ENCODE measurements at regions not wholly inside any gene's neighbourhood (a gene's known extent, or its start where the extent isn't known, plus 50 kb on each side); places are given as distances from the start of the nearest gene placed in this dataset.

DNA sequence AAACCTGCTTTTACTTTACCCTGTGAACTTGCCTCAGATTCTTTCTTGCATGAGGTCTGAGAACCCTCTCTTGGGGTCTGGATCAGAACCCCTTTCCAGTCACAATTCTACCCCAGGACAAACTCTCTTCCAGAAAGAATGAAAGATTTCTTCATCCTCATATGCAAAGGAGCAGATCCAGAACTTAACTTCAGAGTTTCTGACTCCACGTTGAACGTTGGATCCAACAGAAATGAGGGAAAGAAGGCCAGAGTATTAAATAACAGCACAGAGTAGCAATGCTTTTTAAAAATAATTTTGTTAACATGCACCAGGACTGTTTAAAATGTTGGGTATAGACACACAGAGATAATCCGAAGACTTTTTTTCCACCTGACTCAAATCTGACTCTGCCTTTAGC is 632.9 kb upstream of the AUTS2 start:
- no peaks in the 10 kb centered on the region for H3K27me3 ChIP-seq
- WGBS, 2 donors: 73 to 76% methylated on average over 3 of the region's 3 CpGs
- H3K4me3 ChIP-seq: no peak overlapping the region
- no peaks in the 10 kb centered on the region for H3K4me1 ChIP-seq
- intact Hi-C loops (cut with DNase I): no loop called here
- H3K27ac ChIP-seq: no peak overlapping the region
- no peaks in the 10 kb centered on the region for H3K9me3 ChIP-seq
- no peaks in the 10 kb centered on the region for H3K36me3 ChIP-seq
- TF ChIP-seq, protein P1, sequence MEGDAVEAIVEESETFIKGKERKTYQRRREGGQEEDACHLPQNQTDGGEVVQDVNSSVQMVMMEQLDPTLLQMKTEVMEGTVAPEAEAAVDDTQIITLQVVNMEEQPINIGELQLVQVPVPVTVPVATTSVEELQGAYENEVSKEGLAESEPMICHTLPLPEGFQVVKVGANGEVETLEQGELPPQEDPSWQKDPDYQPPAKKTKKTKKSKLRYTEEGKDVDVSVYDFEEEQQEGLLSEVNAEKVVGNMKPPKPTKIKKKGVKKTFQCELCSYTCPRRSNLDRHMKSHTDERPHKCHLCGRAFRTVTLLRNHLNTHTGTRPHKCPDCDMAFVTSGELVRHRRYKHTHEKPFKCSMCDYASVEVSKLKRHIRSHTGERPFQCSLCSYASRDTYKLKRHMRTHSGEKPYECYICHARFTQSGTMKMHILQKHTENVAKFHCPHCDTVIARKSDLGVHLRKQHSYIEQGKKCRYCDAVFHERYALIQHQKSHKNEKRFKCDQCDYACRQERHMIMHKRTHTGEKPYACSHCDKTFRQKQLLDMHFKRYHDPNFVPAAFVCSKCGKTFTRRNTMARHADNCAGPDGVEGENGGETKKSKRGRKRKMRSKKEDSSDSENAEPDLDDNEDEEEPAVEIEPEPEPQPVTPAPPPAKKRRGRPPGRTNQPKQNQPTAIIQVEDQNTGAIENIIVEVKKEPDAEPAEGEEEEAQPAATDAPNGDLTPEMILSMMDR (IDR thresholded peaks at IDR 0.05): no peak
- TF ChIP-seq POLR2A (IDR thresholded peaks at IDR 0.05): no peak
- no peak for DNase-seq

GRCh38 chr7:68967598-68967997 is 630.7 kb upstream of the AUTS2 start:
- Histone ChIP-seq H3K36me3 (no peaks in the 10 kb centered on the region), H3K4me3 (no peak overlapping the region), H3K9me3 (no peaks in the 10 kb centered on the region), H3K27ac (no peak overlapping the region), H3K4me1 (no peaks in the 10 kb centered on the region), H3K27me3 (no peaks in the 10 kb centered on the region)
- DNase-seq: no peak
- intact Hi-C loops (cut with DNase I): no loop called here
- no peak for TF ChIP-seq POLR2A (IDR thresholded peaks at IDR 0.05)
- TF ChIP-seq, protein P1 (IDR thresholded peaks at IDR 0.05): no peak

GRCh38 chr7:68969571-68969970 is 628.7 kb upstream of the AUTS2 start:
- no peaks in the 10 kb centered on the region for H3K27me3 ChIP-seq
- no peaks in the 10 kb centered on the region for H3K36me3 ChIP-seq
- 52 to 86% methylated on average over 3 of the region's 3 CpGs for WGBS, 2 donors
- H3K4me1 ChIP-seq: no peaks in the 10 kb centered on the region
- DNase-seq: no peak
- intact Hi-C loops (cut with DNase I): no loop called here
- H3K27ac ChIP-seq: no peak overlapping the region
- H3K4me3 ChIP-seq: no peak overlapping the region
- TF ChIP-seq, protein P1 (IDR thresholded peaks at IDR 0.05): no peak
- TF ChIP-seq POLR2A (IDR thresholded peaks at IDR 0.05): no peak
- no peaks in the 10 kb centered on the region for H3K9me3 ChIP-seq

GRCh38 chr7:68971634-68972340 is 626.5 kb upstream of the AUTS2 start:
- no peak overlapping the region for H3K27ac ChIP-seq
- no peak overlapping the region for H3K4me3 ChIP-seq
- no peaks in the 10 kb centered on the region for H3K36me3 ChIP-seq
- TF ChIP-seq, protein P1 (IDR thresholded peaks at IDR 0.05): no peak
- no peak for TF ChIP-seq POLR2A (IDR thresholded peaks at IDR 0.05)
- H3K27me3 ChIP-seq: no peaks in the 10 kb centered on the region
- H3K4me1 ChIP-seq: no peaks in the 10 kb centered on the region
- no peaks in the 10 kb centered on the region for H3K9me3 ChIP-seq
- no peak for DNase-seq
- 56 to 68% methylated on average over 6 of the region's 6 CpGs for WGBS, 2 donors
- intact Hi-C loops (cut with DNase I): no loop called here

DNA sequence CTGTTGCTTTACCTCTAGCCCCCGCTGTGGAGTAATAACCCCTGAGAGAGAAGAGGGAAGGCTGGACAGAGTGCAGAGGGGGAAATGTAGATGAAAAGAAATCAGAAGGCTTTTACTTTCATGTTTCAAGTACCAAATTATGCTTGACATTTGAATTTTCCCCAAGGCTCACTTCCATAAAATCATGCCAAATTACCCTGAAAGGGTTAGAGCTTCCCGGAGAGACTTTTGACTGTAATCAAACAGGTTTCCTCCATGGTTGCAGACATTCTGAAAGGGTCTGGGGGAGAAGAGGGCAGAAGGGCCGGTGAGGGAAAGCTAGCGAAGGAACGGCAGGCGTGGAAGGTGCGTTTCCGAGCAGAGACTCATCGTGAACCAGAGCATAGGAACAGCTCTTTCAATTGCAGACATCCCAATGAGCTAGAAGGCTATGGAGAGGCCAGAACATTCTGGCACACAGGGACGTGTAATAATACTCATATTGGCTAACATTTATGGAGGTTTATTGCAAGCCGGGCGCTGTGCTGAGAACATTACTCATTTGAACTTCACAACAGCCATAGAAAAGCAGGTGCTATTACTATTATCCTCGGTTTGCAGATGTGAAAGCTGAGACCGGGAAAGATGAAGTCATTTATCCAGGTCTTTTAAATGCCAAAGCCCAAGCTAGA is 620.8 kb upstream of the AUTS2 start:
- H3K9me3 ChIP-seq: peaks cover 0 to 3% (median 0%) of the 10 kb centered on the region in 3 donors
- no peaks in the 10 kb centered on the region for H3K4me1 ChIP-seq
- H3K27ac ChIP-seq: no peak overlapping the region
- TF ChIP-seq, protein P1 (IDR thresholded peaks at IDR 0.05): no peak
- TF ChIP-seq POLR2A (IDR thresholded peaks at IDR 0.05): no peak
- WGBS, 2 donors: 49 to 54% methylated on average over 14 of the region's 14 CpGs
- H3K4me3 ChIP-seq: no peak overlapping the region
- DNase-seq: no peak
- H3K27me3 ChIP-seq: no peaks in the 10 kb centered on the region
- intact Hi-C loops (cut with DNase I): no loop called here
- no peaks in the 10 kb centered on the region for H3K36me3 ChIP-seq
